Epidermal melanocyte (primary cell): ENCODE measurements at regions not wholly inside any gene's neighbourhood (a gene's known extent, or its start where the extent isn't known, plus 50 kb on each side); places are given as distances from the start of the nearest gene placed in this dataset.
"Not testable (repeated sequence)": the region's sequence is repeated elsewhere in the genome, so short reads cannot be mapped to it uniquely, and the experiment has no call there.

Experiments
- DNase-seq: peaks from one replicate; pipeline ENCODE4 v3.0.0; 2011; ENCODE audit warnings: low spot score; ENCODE audit not compliant: insufficient read length

- no peak for DNase-seq
These were observed 658.6 kb upstream of the LMO3 start for GRCh38 chr12:17264603-17265002.

GRCh38 chr12:17239874-17240273, 633.9 kb upstream of the LMO3 start:
- DNase-seq, result no peak

GRCh38 chr12:17235996-17236395, 630.0 kb upstream of the LMO3 start:
- DNase-seq, result no peak

- no peak for DNase-seq
These were observed 610.0 kb upstream of the LMO3 start for GRCh38 chr12:17215759-17216570.

GRCh38 chr12:17214929-17215328, 609.0 kb upstream of the LMO3 start:
- DNase-seq, result no peak

GRCh38 chr12:17206553-17206952, 600.6 kb upstream of the LMO3 start:
- DNase-seq, result no peak

GRCh38 chr12:17204289-17205054, 598.5 kb upstream of the LMO3 start:
- no peak for DNase-seq

- no peak for DNase-seq
These were observed 597.5 kb upstream of the LMO3 start for GRCh38 chr12:17203497-17203896.

- no peak for DNase-seq
These were observed 592.0 kb upstream of the LMO3 start for GRCh38 chr12:17197971-17198370.

- DNase-seq, result no peak
These were observed 586.8 kb upstream of the LMO3 start for GRCh38 chr12:17192721-17193120.

- no peak for DNase-seq
These were observed 563.9 kb upstream of the LMO3 start for GRCh38 chr12:17169726-17170471.

- no peak for DNase-seq
These were observed 553.7 kb upstream of the LMO3 start for GRCh38 chr12:17159506-17160300.

GRCh38 chr12:17158201-17158600, 552.2 kb upstream of the LMO3 start:
- no peak for DNase-seq

GRCh38 chr12:17151917-17152316, 546.0 kb upstream of the LMO3 start:
- DNase-seq, result no peak

GRCh38 chr12:17148706-17149105, 542.7 kb upstream of the LMO3 start:
- no peak for DNase-seq

GRCh38 chr12:17142856-17143255, 536.9 kb upstream of the LMO3 start:
- no peak for DNase-seq

GRCh38 chr12:17139931-17140330, 534.0 kb upstream of the LMO3 start:
- DNase-seq, result no peak

GRCh38 chr12:17137396-17137795, 531.4 kb upstream of the LMO3 start:
- DNase-seq, result no peak

- DNase-seq, result no peak
These were observed 528.4 kb upstream of the LMO3 start for GRCh38 chr12:17134315-17134714.

- DNase-seq, result no peak
These were observed 526.4 kb upstream of the LMO3 start for GRCh38 chr12:17132336-17132735.

- DNase-seq, result not testable (repeated sequence)
These were observed 510.6 kb upstream of the LMO3 start for GRCh38 chr12:17116538-17116937.
